ENCODE measurements at regions not wholly inside any gene's neighbourhood (a gene's known extent, or its start where the extent isn't known, plus 50 kb on each side); places are given as distances from the start of the nearest gene placed in this dataset.

DNA sequence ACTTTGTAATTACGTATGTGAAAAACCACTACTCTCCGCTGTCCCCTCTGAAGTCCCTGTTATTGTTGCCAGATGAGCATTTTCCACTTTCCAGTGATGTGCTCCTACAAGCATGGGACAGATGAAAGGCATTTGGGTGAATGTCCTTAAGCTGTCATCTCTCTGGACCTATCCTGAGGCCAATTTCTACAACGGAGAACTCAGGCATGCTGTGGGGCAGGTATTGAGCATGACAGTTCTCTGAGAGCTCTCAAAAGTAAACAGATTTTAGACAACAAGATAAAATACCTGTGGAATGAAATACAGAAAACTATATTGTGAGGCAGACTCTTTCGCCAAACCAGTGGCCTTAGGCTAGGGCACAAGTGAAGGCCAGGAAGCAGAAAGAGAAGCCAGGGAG is 656.5 kb upstream of the NR2F2 start:
- TF ChIP-seq, protein P1, sequence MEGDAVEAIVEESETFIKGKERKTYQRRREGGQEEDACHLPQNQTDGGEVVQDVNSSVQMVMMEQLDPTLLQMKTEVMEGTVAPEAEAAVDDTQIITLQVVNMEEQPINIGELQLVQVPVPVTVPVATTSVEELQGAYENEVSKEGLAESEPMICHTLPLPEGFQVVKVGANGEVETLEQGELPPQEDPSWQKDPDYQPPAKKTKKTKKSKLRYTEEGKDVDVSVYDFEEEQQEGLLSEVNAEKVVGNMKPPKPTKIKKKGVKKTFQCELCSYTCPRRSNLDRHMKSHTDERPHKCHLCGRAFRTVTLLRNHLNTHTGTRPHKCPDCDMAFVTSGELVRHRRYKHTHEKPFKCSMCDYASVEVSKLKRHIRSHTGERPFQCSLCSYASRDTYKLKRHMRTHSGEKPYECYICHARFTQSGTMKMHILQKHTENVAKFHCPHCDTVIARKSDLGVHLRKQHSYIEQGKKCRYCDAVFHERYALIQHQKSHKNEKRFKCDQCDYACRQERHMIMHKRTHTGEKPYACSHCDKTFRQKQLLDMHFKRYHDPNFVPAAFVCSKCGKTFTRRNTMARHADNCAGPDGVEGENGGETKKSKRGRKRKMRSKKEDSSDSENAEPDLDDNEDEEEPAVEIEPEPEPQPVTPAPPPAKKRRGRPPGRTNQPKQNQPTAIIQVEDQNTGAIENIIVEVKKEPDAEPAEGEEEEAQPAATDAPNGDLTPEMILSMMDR (IDR thresholded peaks at IDR 0.05; ENCODE audit: insufficient read depth, low read length), result no peak
- TF ChIP-seq POLR2AphosphoS5 (IDR thresholded peaks at IDR 0.05; ENCODE audit: low read depth) (no peak), GABPA (IDR thresholded peaks at IDR 0.05; ENCODE audit: low read depth) (no peak)
- TF ChIP-seq, protein P2, sequence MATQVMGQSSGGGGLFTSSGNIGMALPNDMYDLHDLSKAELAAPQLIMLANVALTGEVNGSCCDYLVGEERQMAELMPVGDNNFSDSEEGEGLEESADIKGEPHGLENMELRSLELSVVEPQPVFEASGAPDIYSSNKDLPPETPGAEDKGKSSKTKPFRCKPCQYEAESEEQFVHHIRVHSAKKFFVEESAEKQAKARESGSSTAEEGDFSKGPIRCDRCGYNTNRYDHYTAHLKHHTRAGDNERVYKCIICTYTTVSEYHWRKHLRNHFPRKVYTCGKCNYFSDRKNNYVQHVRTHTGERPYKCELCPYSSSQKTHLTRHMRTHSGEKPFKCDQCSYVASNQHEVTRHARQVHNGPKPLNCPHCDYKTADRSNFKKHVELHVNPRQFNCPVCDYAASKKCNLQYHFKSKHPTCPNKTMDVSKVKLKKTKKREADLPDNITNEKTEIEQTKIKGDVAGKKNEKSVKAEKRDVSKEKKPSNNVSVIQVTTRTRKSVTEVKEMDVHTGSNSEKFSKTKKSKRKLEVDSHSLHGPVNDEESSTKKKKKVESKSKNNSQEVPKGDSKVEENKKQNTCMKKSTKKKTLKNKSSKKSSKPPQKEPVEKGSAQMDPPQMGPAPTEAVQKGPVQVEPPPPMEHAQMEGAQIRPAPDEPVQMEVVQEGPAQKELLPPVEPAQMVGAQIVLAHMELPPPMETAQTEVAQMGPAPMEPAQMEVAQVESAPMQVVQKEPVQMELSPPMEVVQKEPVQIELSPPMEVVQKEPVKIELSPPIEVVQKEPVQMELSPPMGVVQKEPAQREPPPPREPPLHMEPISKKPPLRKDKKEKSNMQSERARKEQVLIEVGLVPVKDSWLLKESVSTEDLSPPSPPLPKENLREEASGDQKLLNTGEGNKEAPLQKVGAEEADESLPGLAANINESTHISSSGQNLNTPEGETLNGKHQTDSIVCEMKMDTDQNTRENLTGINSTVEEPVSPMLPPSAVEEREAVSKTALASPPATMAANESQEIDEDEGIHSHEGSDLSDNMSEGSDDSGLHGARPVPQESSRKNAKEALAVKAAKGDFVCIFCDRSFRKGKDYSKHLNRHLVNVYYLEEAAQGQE (IDR thresholded peaks at IDR 0.05; ENCODE audit: insufficient replicate concordance, low read depth), result no peak
